Left ventricle myocardium inferior (tissue), 1 donor: ENCODE measurements at regions not wholly inside any gene's neighbourhood (a gene's known extent, or its start where the extent isn't known, plus 50 kb on each side); places are given as distances from the start of the nearest gene placed in this dataset.

Experiments used
- DNase-seq: peaks from one replicate; pipeline ENCODE4 v3.0.0-alpha.2; 2020
- H3K27ac ChIP-seq: fragments of 200-600 bp; replicated peaks from 2 replicates; pipeline ENCODE4 v1.8.0; 2021
- H3K27me3 ChIP-seq: fragments of 200-600 bp; 2 replicates; pipeline ENCODE4 v1.8.0; 2021; ENCODE audit warnings: low read depth
- H3K36me3 ChIP-seq: fragments of 200-600 bp; 2 replicates; pipeline ENCODE4 v1.8.0; 2021
- H3K4me1 ChIP-seq: fragments of 200-600 bp; 2 replicates; pipeline ENCODE4 v1.8.0; 2021
- H3K4me3 ChIP-seq: fragments of 200-600 bp; 2 replicates; pipeline ENCODE4 v1.8.0; 2021; ENCODE audit warnings: mild to moderate bottlenecking, moderate library complexity
- H3K9me3 ChIP-seq: fragments of 200-600 bp; replicated peaks from 2 replicates; pipeline ENCODE4 v1.8.0; 2021
- CTCF ChIP-seq: fragments of 200-600 bp; IDR thresholded peaks from 2 replicates; pipeline ENCODE4 v1.8.0; 2021; ENCODE audit warnings: antibody characterized with exemption, mild to moderate bottlenecking, borderline replicate concordance
- intact Hi-C: fragments of 100-400 bp; cut with micrococcal nuclease; formaldehyde crosslinking; loops from one replicate; pipeline ENCODE4 v1.11.0; 2022
- donor health status: DM: no; HTN: yes; CAD: no; lungs with severe emphysema.

- Histone ChIP-seq H3K4me3 (no peak overlapping the region), H3K36me3 (no peaks in the 10 kb centered on the region), H3K27ac (no peak overlapping the region), H3K27me3 (no peaks in the 10 kb centered on the region), H3K4me1 (no peaks in the 10 kb centered on the region), H3K9me3 (peaks cover 15% of the 10 kb centered on the region)
- intact Hi-C loops = no loop called here
- DNase-seq = no peak
- TF ChIP-seq CTCF = no peak
Observed at GRCh38 chr4:187619319-187619718, 376.3 kb upstream of the ZFP42 start.

- no peak overlapping the region for H3K4me3 ChIP-seq
- no peaks in the 10 kb centered on the region for H3K27me3 ChIP-seq
- no peak overlapping the region for H3K27ac ChIP-seq
- H3K36me3 ChIP-seq = no peaks in the 10 kb centered on the region
- DNase-seq = no peak
- H3K4me1 ChIP-seq = no peaks in the 10 kb centered on the region
- intact Hi-C loops = no loop called here
- H3K9me3 ChIP-seq = peaks cover 16% of the 10 kb centered on the region
- TF ChIP-seq CTCF = no peak
Observed at GRCh38 chr4:187632260-187632995, 363.1 kb upstream of the ZFP42 start.

GRCh38 chr4:187633245-187633644 lies 362.3 kb upstream of the ZFP42 start:
- Histone ChIP-seq H3K27ac (no peak overlapping the region), H3K9me3 (peaks cover 20% of the 10 kb centered on the region), H3K27me3 (no peaks in the 10 kb centered on the region), H3K4me3 (no peak overlapping the region), H3K36me3 (no peaks in the 10 kb centered on the region), H3K4me1 (no peaks in the 10 kb centered on the region)
- no peak for DNase-seq
- intact Hi-C loops = no loop called here
- no peak for TF ChIP-seq CTCF

GRCh38 chr4:187656959-187657358 lies 338.6 kb upstream of the ZFP42 start:
- TF ChIP-seq CTCF = no peak
- Histone ChIP-seq H3K9me3 (no peaks in the 10 kb centered on the region), H3K4me1 (no peaks in the 10 kb centered on the region), H3K27me3 (no peaks in the 10 kb centered on the region), H3K4me3 (no peak overlapping the region), H3K27ac (no peak overlapping the region), H3K36me3 (no peaks in the 10 kb centered on the region)
- DNase-seq = no peak
- intact Hi-C loops = no loop called here

- Histone ChIP-seq H3K4me3 (no peak overlapping the region), H3K27ac (no peak overlapping the region), H3K9me3 (no peaks in the 10 kb centered on the region), H3K27me3 (no peaks in the 10 kb centered on the region), H3K36me3 (no peaks in the 10 kb centered on the region), H3K4me1 (no peaks in the 10 kb centered on the region)
- no peak for DNase-seq
- intact Hi-C loops = no loop called here
- TF ChIP-seq CTCF = no peak
Observed at GRCh38 chr4:187663076-187663475, 332.5 kb upstream of the ZFP42 start.

GRCh38 chr4:187664011-187664410 lies 331.6 kb upstream of the ZFP42 start:
- TF ChIP-seq CTCF = no peak

More at GRCh38 chr4:187664011-187664410, 331.6 kb upstream of the ZFP42 start:
- H3K27ac ChIP-seq = no peak overlapping the region
- H3K4me1 ChIP-seq = no peaks in the 10 kb centered on the region
- H3K36me3 ChIP-seq = no peaks in the 10 kb centered on the region
- no peak for DNase-seq
- H3K9me3 ChIP-seq = no peaks in the 10 kb centered on the region
- H3K27me3 ChIP-seq = no peaks in the 10 kb centered on the region
- no peak overlapping the region for H3K4me3 ChIP-seq
- intact Hi-C loops = no loop called here
